ENCODE measurements at regions not wholly inside any gene's neighbourhood (a gene's known extent, or its start where the extent isn't known, plus 50 kb on each side); places are given as distances from the start of the nearest gene placed in this dataset.
"Not testable (repeated sequence)": the region's sequence is repeated elsewhere in the genome, so short reads cannot be mapped to it uniquely, and the experiment has no call there.

GRCh38 chr20:50447102-50447804 is 62.9 kb upstream of the PTPN1 start:
- DNase-seq (ENCODE audit: low read depth in 2 of 2) = no peak

GRCh38 chr20:50447817-50448216 is 62.4 kb upstream of the PTPN1 start:
- DNase-seq (ENCODE audit: low read depth in 2 of 2) = no peak

- not testable (repeated sequence) for DNase-seq (ENCODE audit: low read depth in 2 of 2)
Observed at GRCh38 chr20:50448625-50449403, 61.4 kb upstream of the PTPN1 start.

- no peak for DNase-seq (ENCODE audit: low read depth in 2 of 2)
Observed at GRCh38 chr20:50449738-50450492, 60.3 kb upstream of the PTPN1 start.

- DNase-seq (ENCODE audit: low read depth in 2 of 2) = no peak
Observed at GRCh38 chr20:50450493-50450826, 59.7 kb upstream of the PTPN1 start.

GRCh38 chr20:50450881-50451752 is 59.1 kb upstream of the PTPN1 start:
- DNase-seq (ENCODE audit: low read depth in 2 of 2) = no peak

GRCh38 chr20:50451792-50452425 is 58.3 kb upstream of the PTPN1 start:
- DNase-seq (ENCODE audit: low read depth in 2 of 2) = not testable (repeated sequence)

GRCh38 chr20:50453533-50454244 is 56.5 kb upstream of the PTPN1 start:
- no peak for DNase-seq (ENCODE audit: low read depth in 2 of 2)

GRCh38 chr20:50455245-50455644 is 54.9 kb upstream of the PTPN1 start:
- not testable (repeated sequence) for DNase-seq (ENCODE audit: low read depth in 2 of 2)

GRCh38 chr20:50455656-50456451 is 54.3 kb upstream of the PTPN1 start:
- no peak for DNase-seq (ENCODE audit: low read depth in 2 of 2)

GRCh38 chr20:50456452-50457324 is 53.5 kb upstream of the PTPN1 start:
- no peak for DNase-seq (ENCODE audit: low read depth in 2 of 2)

GRCh38 chr20:50459124-50459918 is 50.9 kb upstream of the PTPN1 start:
- DNase-seq (ENCODE audit: low read depth in 2 of 2) = no peak

GRCh38 chr20:50460115-50460607 is 50.0 kb upstream of the PTPN1 start:
- DNase-seq (ENCODE audit: low read depth in 2 of 2) = no peak

Measured in stimulated activated CD8-positive, alpha-beta memory T cell treated with anti-CD3 and anti-CD28 coated beads, Interleukin-7, amount 100 ng/mL, for 1 hour (primary cell).